Adrenal gland (tissue), 5 donors: ENCODE measurements at regions not wholly inside any gene's neighbourhood (a gene's known extent, or its start where the extent isn't known, plus 50 kb on each side); places are given as distances from the start of the nearest gene placed in this dataset.

ENCODE experiments used
- CTCF ChIP-seq, 6 experiments: fragments of 450-650 bp in 4 of 6; fragments of 200-600 bp in 2 of 6; sonication (generic) in 1 of 6; IDR thresholded peaks; 1 replicate in 5 of 6; 2 replicates in 1 of 6; pipeline versions ENCODE4 v1.5.1 to v1.8.0; 2016 to 2021; ENCODE audit warnings: antibody characterized with exemption in 6 of 6, mild to moderate bottlenecking in 2 of 6, moderate library complexity in 1 of 6
- POLR2A ChIP-seq, 2 donors: fragments of 450-650 bp; IDR thresholded peaks; one replicate each; pipeline ENCODE4 v1.6.1; 2017; ENCODE audit warnings: antibody characterized with exemption in 2 of 2, mild to moderate bottlenecking in 2 of 2, moderate library complexity in 1 of 2
- donor health status: DM: no; HTN: no; CAD: no.

- TF ChIP-seq CTCF (IDR thresholded peaks at IDR 0.05) (no peak), POLR2A (IDR thresholded peaks at IDR 0.05) (no peak)
Observed at GRCh38 chr19:31913103-31913661, 432.2 kb upstream of the ZNF507 start.
